ENCODE measurements at regions not wholly inside any gene's neighbourhood (a gene's known extent, or its start where the extent isn't known, plus 50 kb on each side); places are given as distances from the start of the nearest gene placed in this dataset.
A peak's percentile ranks its signal among the peaks of the same experiment; 100 is the strongest.

DNA sequence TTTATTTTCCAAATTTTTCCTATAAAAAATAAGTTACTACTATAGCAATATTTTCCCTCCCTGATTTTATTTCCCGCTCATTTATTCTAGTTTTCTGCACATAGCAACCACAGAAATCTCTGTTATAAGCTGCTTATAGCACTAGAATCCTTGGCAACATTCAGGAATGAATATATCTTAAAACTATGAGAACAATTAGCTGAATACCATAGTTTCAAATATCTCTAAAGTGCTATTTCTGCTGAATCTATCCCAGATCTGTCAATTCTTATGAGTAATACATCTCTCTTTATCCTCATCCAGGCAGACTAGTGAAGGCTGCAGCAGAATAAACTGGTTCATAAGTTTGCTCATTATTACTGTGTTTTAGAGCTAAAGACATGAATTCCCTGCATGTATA, 622.9 kb upstream of the DIPK2B start:
- no peak for ATAC-seq
- TF ChIP-seq NPAS2 (CRISPR knock-in tag; IDR thresholded peaks at IDR 0.05; ENCODE audit: borderline replicate concordance) (no peak), EHMT2 (IDR thresholded peaks at IDR 0.05; ENCODE audit: low read depth) (no peak), RARB (CRISPR knock-in tag; IDR thresholded peaks at IDR 0.05) (no peak), MYC (IDR thresholded peaks at IDR 0.05; ENCODE audit: borderline replicate concordance, low read length) (no peak), ZFP36 (IDR thresholded peaks at IDR 0.05; ENCODE audit: borderline replicate concordance, partially characterized antibody) (no peak), JUN (IDR thresholded peaks at IDR 0.05) (no peak), RAD21 (conservative IDR thresholded peaks at IDR 0.05 in 1 of 2, IDR thresholded peaks at IDR 0.05 in 1 of 2) (no peak), MAFK (IDR thresholded peaks at IDR 0.05; ENCODE audit: partially characterized antibody) (no peak), GATA3 (IDR thresholded peaks at IDR 0.05; ENCODE audit: borderline replicate concordance) (no peak), ZSCAN20 (CRISPR knock-in tag; IDR thresholded peaks at IDR 0.05) (no peak), TP53 (CRISPR knock-in tag; IDR thresholded peaks at IDR 0.05) (no peak), FOSL2 (IDR thresholded peaks at IDR 0.05) (no peak), FOSL2 (CRISPR knock-in tag; IDR thresholded peaks at IDR 0.05) (no peak), KDM1A (IDR thresholded peaks at IDR 0.05; ENCODE audit: low read depth) (no peak), SMC3 (IDR thresholded peaks at IDR 0.05) (no peak), CHD4 (IDR thresholded peaks at IDR 0.05; ENCODE audit: borderline replicate concordance) (no peak)
- TF ChIP-seq, protein P1, sequence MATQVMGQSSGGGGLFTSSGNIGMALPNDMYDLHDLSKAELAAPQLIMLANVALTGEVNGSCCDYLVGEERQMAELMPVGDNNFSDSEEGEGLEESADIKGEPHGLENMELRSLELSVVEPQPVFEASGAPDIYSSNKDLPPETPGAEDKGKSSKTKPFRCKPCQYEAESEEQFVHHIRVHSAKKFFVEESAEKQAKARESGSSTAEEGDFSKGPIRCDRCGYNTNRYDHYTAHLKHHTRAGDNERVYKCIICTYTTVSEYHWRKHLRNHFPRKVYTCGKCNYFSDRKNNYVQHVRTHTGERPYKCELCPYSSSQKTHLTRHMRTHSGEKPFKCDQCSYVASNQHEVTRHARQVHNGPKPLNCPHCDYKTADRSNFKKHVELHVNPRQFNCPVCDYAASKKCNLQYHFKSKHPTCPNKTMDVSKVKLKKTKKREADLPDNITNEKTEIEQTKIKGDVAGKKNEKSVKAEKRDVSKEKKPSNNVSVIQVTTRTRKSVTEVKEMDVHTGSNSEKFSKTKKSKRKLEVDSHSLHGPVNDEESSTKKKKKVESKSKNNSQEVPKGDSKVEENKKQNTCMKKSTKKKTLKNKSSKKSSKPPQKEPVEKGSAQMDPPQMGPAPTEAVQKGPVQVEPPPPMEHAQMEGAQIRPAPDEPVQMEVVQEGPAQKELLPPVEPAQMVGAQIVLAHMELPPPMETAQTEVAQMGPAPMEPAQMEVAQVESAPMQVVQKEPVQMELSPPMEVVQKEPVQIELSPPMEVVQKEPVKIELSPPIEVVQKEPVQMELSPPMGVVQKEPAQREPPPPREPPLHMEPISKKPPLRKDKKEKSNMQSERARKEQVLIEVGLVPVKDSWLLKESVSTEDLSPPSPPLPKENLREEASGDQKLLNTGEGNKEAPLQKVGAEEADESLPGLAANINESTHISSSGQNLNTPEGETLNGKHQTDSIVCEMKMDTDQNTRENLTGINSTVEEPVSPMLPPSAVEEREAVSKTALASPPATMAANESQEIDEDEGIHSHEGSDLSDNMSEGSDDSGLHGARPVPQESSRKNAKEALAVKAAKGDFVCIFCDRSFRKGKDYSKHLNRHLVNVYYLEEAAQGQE (IDR thresholded peaks at IDR 0.05): no peak
- TF ChIP-seq, protein P2, sequence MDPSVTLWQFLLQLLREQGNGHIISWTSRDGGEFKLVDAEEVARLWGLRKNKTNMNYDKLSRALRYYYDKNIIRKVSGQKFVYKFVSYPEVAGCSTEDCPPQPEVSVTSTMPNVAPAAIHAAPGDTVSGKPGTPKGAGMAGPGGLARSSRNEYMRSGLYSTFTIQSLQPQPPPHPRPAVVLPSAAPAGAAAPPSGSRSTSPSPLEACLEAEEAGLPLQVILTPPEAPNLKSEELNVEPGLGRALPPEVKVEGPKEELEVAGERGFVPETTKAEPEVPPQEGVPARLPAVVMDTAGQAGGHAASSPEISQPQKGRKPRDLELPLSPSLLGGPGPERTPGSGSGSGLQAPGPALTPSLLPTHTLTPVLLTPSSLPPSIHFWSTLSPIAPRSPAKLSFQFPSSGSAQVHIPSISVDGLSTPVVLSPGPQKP (IDR thresholded peaks at IDR 0.05; ENCODE audit: low read depth, low read length): no peak
- TF ChIP-seq, protein P3, sequence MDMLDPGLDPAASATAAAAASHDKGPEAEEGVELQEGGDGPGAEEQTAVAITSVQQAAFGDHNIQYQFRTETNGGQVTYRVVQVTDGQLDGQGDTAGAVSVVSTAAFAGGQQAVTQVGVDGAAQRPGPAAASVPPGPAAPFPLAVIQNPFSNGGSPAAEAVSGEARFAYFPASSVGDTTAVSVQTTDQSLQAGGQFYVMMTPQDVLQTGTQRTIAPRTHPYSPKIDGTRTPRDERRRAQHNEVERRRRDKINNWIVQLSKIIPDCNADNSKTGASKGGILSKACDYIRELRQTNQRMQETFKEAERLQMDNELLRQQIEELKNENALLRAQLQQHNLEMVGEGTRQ (IDR thresholded peaks at IDR 0.05): no peak
- TF ChIP-seq, protein P4, sequence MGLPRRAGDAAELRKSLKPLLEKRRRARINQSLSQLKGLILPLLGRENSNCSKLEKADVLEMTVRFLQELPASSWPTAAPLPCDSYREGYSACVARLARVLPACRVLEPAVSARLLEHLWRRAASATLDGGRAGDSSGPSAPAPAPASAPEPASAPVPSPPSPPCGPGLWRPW (IDR thresholded peaks at IDR 0.05): no peak
- WGBS (ENCODE audit: missing lambda C conversion rate): 92% methylated on average over 1 of the region's 1 CpG
- no peak overlapping the region for H3K4me3 ChIP-seq
- peak overlapping the region in 1 of 2 experiments; percentile 64; a peak in 2 of 6 replicates for H3K27ac ChIP-seq
- no peak for DNase-seq (ENCODE audit: low read depth in 1 of 2, low spot score in 1 of 2)
- no peak for FAIRE-seq
- H3K4me2 ChIP-seq: peak overlapping the region; percentile 34; the same call in 2 of the 3 replicates
- ChIA-PET CTCF (interaction anchor here (0.9 to 5.2 kb wide), 15 partner anchors 8 to 584 kb away, joined by 3 to 37 read pairs (median 5); no protein-coding TSS in a partner anchor), POLR2A (interaction anchor here (0.9 to 1.5 kb wide), 3 partner anchors 15 to 552 kb away, joined by 3 to 6 read pairs (median 4); no protein-coding TSS in a partner anchor)
- H3K4me1 ChIP-seq: peaks cover 62% of the 10 kb centered on the region
- H3K9me3 ChIP-seq: no peaks in the 10 kb centered on the region

DNA sequence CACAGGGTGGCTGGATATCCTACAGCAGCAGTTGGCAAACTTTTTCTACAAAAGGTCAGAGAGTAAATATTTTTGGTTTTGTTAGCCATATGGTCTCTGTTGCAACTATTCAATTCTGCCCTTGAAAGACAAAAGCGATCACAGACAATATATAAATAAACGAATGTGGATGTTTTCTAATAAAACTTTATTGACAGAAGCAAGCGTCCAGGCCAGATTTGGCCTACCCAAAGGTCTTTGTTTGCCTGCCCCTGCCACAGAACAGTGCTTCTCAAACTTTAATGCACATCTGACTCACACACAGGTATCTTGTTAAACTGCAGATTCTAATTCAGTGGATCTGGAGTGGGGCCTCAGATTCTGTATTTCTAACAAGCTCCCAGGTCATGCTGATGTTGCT, 621.4 kb upstream of the DIPK2B start:
- FAIRE-seq (no peak), ATAC-seq (no peak), DNase-seq (ENCODE audit: low read depth in 1 of 2, low spot score in 1 of 2) (no peak)
- CTCF ChIA-PET: interaction anchor here (5.2 kb wide), 1 partner anchor 554 kb away, joined by 37 read pairs; no protein-coding TSS in a partner anchor
- POLR2A ChIA-PET: interaction anchor here (0.6 kb wide), 2 partner anchors 38 to 503 kb away, joined by 3 to 5 read pairs; no protein-coding TSS in a partner anchor
- peak overlapping the region; percentile 20; the same call in 1 of the 3 replicates for H3K4me2 ChIP-seq
- H3K4me1 ChIP-seq: peaks cover 54% of the 10 kb centered on the region
- H3K4me3 ChIP-seq: no peak overlapping the region
- peak overlapping the region; percentile 14 to 48; a peak in 4 of 6 replicates for H3K27ac ChIP-seq
- WGBS (ENCODE audit: missing lambda C conversion rate): 61% methylated on average over 3 of the region's 3 CpGs
- no peaks in the 10 kb centered on the region for H3K9me3 ChIP-seq
- no peak for TF ChIP-seq NPAS2 (CRISPR knock-in tag; IDR thresholded peaks at IDR 0.05; ENCODE audit: borderline replicate concordance)
- TF ChIP-seq MYC (IDR thresholded peaks at IDR 0.05; ENCODE audit: borderline replicate concordance, low read length): no peak
- TF ChIP-seq HDAC2 (IDR thresholded peaks at IDR 0.05): no peak
- TF ChIP-seq CBX8 (IDR thresholded peaks at IDR 0.05): no peak
- TF ChIP-seq POLR2A (IDR thresholded peaks at IDR 0.05; ENCODE audit: low read length): no peak
- no peak for TF ChIP-seq ZFP36 (IDR thresholded peaks at IDR 0.05; ENCODE audit: borderline replicate concordance, partially characterized antibody)
- no peak for TF ChIP-seq ESRRA (IDR thresholded peaks at IDR 0.05; ENCODE audit: borderline replicate concordance, low read length)
- no peak for TF ChIP-seq HEYL (CRISPR knock-in tag; IDR thresholded peaks at IDR 0.05)
- TF ChIP-seq RCOR1 (IDR thresholded peaks at IDR 0.05; ENCODE audit: low read depth, low read length): no peak
- no peak for TF ChIP-seq FOXS1 (CRISPR knock-in tag; IDR thresholded peaks at IDR 0.05)
- TF ChIP-seq, protein P4 (IDR thresholded peaks at IDR 0.05): no peak
- TF ChIP-seq MAFK (IDR thresholded peaks at IDR 0.05; ENCODE audit: partially characterized antibody): no peak
- TF ChIP-seq, protein P1 (IDR thresholded peaks at IDR 0.05): no peak
- TF ChIP-seq RAD21 (conservative IDR thresholded peaks at IDR 0.05 in 1 of 2, IDR thresholded peaks at IDR 0.05 in 1 of 2): no peak
- no peak for TF ChIP-seq EP300 (IDR thresholded peaks at IDR 0.05)
